ENCODE measurements at regions not wholly inside any gene's neighbourhood (a gene's known extent, or its start where the extent isn't known, plus 50 kb on each side); places are given as distances from the start of the nearest gene placed in this dataset.
"Not testable (repeated sequence)": the region's sequence is repeated elsewhere in the genome, so short reads cannot be mapped to it uniquely, and the experiment has no call there.

- DNase-seq (ENCODE audit: low read depth in 2 of 2): no peak
Measured at GRCh38 chr4:123638834-123639233, 242.2 kb downstream of the SPRY1 start.

- no peak for DNase-seq (ENCODE audit: low read depth in 2 of 2)
Measured at GRCh38 chr4:123640271-123640670, 243.7 kb downstream of the SPRY1 start.

GRCh38 chr4:123640824-123641223 lies 244.2 kb downstream of the SPRY1 start:
- DNase-seq (ENCODE audit: low read depth in 2 of 2): no peak

- DNase-seq (ENCODE audit: low read depth in 2 of 2): no peak
Measured at GRCh38 chr4:123643691-123644090, 247.1 kb downstream of the SPRY1 start.

GRCh38 chr4:123649250-123649644 lies 252.7 kb downstream of the SPRY1 start:
- no peak for DNase-seq (ENCODE audit: low read depth in 2 of 2)

- DNase-seq (ENCODE audit: low read depth in 2 of 2): no peak
Measured at GRCh38 chr4:123649645-123650391, 253.2 kb downstream of the SPRY1 start.

GRCh38 chr4:123651066-123651465 lies 254.5 kb downstream of the SPRY1 start:
- no peak for DNase-seq (ENCODE audit: low read depth in 2 of 2)

- no peak for DNase-seq (ENCODE audit: low read depth in 2 of 2)
Measured at GRCh38 chr4:123651536-123652180, 255.1 kb downstream of the SPRY1 start.

- DNase-seq (ENCODE audit: low read depth in 2 of 2): no peak
Measured at GRCh38 chr4:123652476-123652875, 255.9 kb downstream of the SPRY1 start.

GRCh38 chr4:123653236-123653635 lies 256.6 kb downstream of the SPRY1 start:
- no peak for DNase-seq (ENCODE audit: low read depth in 2 of 2)

- not testable (repeated sequence) for DNase-seq (ENCODE audit: low read depth in 2 of 2)
Measured at GRCh38 chr4:123656746-123657294, 260.2 kb downstream of the SPRY1 start.

GRCh38 chr4:123657606-123658005 lies 261.0 kb downstream of the SPRY1 start:
- not testable (repeated sequence) for DNase-seq (ENCODE audit: low read depth in 2 of 2)

GRCh38 chr4:123659262-123659661 lies 262.7 kb downstream of the SPRY1 start:
- no peak for DNase-seq (ENCODE audit: low read depth in 2 of 2)

GRCh38 chr4:123659730-123660129 lies 263.1 kb downstream of the SPRY1 start:
- DNase-seq (ENCODE audit: low read depth in 2 of 2): no peak

GRCh38 chr4:123661080-123661737 lies 264.6 kb downstream of the SPRY1 start:
- no peak for DNase-seq (ENCODE audit: low read depth in 2 of 2)

GRCh38 chr4:123662827-123663226 lies 266.2 kb downstream of the SPRY1 start:
- no peak for DNase-seq (ENCODE audit: low read depth in 2 of 2)

- DNase-seq (ENCODE audit: low read depth in 2 of 2): no peak
Measured at GRCh38 chr4:123666486-123666885, 269.9 kb downstream of the SPRY1 start.

GRCh38 chr4:123667496-123667895 lies 270.9 kb downstream of the SPRY1 start:
- DNase-seq (ENCODE audit: low read depth in 2 of 2): no peak

- no peak for DNase-seq (ENCODE audit: low read depth in 2 of 2)
Measured at GRCh38 chr4:123667991-123668390, 271.4 kb downstream of the SPRY1 start.

GRCh38 chr4:123671636-123672404 lies 275.2 kb downstream of the SPRY1 start:
- no peak for DNase-seq (ENCODE audit: low read depth in 2 of 2)

GRCh38 chr4:123672987-123673386 lies 276.4 kb downstream of the SPRY1 start:
- no peak for DNase-seq (ENCODE audit: low read depth in 2 of 2)

- no peak for DNase-seq (ENCODE audit: low read depth in 2 of 2)
Measured at GRCh38 chr4:123673971-123674370, 277.4 kb downstream of the SPRY1 start.
